Muscle of arm (tissue), 1 donor: ENCODE measurements at regions not wholly inside any gene's neighbourhood (a gene's known extent, or its start where the extent isn't known, plus 50 kb on each side); places are given as distances from the start of the nearest gene placed in this dataset.
A peak's percentile ranks its signal among the peaks of the same experiment; 100 is the strongest.

Experiments used
- DNase-seq: peaks from one replicate; pipeline ENCODE4 v3.0.0-alpha.2; 2013

DNA sequence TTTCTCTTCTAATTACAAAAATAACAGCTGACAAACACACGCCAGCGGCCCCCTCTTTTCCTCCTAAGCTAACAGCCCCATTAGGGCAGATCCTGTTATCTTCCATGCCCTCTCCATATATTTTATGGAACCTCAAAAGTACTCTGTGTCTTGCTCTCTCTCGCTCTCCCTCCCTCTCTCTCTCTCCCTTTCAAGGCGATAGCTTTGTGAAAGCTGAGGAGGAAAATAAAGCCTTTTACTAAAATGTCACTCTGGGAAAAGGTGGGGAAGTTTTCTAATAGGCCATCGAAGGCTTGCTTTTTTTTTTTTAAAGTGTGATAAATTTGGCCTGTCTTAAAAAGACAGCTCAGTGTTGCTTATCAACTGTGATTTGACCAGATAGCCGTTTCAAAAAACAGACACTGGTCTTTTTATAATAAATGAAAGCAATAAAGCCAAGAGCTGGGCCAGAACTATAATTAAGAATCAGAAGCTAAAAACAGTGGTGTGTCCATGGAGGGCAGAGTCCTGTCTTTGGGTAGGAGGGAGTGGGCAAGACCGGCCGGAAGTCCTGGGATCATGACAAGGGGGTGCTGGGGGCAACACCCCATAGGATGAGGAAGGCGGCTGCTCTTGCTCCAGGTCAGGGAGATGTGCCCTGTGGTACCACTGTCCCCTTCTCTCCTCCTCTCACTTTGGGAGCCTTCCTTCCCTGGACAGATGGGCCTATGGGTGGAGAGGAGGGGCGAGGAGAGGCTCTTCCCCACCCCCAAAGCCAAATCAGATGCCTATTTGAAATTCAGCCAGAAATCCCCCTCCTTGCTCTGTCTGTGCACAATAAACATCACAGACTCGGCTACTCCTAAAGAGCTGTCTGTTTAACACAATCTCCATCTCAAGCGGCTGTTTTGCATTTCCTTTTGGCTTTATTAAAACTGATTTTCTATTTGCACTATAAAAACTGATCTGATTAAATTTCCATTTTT, 267.2 kb downstream of the BUD13 start:
- no peak for DNase-seq

- no peak for DNase-seq
These were observed 268.1 kb downstream of the BUD13 start for GRCh38 chr11:116504541-116505297.

GRCh38 chr11:116503216-116504160, 269.3 kb downstream of the BUD13 start:
- DNase-seq: no peak

DNA sequence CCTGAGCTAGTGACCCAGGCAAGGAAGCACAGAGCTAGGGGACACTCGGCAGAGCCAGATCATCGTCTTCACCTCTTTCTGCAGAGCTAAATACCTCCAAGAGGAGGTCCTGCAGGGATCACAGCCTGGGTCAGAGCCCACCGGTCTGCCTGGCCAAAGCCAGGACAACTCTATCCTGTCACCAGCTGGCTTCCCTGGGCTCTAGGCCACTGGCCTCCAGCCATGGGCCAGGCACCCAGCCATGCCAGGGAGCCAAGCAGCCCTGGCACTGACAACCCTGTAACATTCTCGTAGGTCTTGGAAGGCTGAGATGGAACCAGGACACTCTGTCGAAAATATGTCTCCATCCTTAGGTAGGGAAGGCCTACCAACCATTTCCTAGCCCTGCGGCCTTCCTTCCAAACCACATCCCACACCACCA, 270.1 kb downstream of the BUD13 start:
- no peak for DNase-seq

GRCh38 chr11:116501728-116502127, 271.1 kb downstream of the BUD13 start:
- no peak for DNase-seq

DNA sequence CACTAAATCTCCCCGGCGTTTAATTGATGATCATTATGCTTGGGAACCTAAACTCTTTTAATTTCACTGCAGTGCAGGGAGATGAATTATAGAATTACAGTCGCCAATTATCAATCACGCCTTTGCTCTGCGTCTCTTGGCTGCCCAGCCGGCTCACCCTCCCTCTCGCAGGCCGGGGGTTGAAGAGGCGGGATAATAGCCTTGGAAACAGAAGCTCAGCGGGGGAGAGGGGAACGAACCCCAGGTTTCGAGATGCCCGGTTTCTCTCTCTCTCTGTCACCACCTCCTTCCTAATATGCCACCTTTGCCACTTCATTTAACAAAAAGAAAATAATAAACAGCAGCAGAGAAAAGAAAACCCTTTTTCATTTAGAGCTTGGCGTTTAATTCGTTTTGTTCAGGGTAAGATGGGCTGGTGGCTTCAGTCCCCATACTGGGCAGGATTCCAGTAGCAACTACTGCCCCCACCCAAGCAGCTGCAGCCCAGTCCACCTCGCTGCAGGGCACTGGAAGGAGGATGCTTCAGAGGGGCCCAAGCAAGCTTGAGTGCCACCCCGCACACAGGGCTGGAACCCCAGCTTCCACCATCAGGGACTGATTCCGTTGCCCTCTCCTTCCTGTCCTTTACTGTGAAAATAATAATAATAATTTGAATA, 271.7 kb downstream of the BUD13 start:
- no peak for DNase-seq

DNA sequence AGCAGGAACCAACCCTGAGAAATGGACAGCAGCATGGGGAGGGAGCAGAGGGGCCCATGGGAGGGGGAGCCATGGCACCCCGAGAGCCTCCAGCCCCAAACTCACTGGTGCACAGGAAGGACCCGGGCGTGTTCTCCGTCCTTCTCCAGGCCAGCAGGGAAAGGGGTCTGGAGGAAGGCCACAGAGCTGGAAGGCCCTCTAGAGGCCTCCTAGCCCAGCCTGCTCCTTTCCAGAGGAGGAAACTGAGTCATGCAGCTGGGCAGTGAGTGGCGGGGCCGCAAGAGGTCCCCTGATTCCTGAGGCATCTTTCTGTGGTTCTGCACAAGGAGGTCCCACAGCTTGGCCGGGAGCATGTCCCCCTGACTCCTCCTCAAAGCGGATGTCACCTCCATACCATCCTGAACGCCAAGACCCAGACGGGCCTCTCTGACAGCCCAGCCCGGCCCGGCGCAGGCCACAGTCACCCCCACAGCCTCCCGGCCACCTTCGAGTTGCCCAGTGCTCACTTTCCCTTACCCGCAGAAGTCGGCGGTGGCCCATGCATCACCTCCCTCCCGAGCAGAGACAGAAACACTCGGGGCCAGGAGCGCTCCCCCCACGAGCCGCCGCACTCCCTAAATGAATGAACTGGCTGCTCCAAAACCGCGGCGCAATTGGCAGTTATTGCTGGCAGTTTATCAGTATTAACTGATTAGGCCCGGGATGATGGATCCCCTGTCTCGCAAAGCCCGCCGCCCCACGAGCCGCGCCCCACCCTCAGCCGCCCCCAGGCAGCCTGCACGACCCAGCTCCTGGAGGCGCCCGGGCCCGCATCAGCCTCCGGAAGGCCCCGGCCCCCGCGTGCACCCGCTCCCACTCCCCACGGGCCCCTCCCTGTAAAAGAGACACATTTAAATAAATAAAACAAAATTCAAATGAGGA, 272.5 kb downstream of the BUD13 start:
- no peak for DNase-seq

GRCh38 chr11:116499396-116500003, 273.3 kb downstream of the BUD13 start:
- peak; percentile 71 for DNase-seq

GRCh38 chr11:116498161-116498560, 274.6 kb downstream of the BUD13 start:
- DNase-seq: no peak

DNA sequence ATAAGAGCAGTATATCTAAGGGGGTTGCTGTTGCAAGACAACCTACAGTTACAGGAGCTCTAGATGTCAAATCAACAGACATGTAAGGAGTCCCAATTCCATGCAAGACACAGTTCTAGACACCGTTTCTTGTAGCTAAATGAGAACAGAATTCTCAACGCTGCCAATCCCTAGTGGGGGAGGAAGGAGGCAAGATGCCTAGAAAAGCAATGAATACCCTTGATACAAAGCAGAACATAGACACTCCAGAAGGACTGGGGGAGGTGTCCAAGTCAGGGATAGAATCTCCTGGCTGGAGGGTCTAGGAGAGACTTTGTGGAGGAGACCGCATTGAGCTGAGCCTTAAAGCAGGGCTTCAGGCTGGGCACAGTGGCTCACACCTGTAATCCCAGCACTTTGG, 280.2 kb downstream of the BUD13 start:
- no peak for DNase-seq

DNA sequence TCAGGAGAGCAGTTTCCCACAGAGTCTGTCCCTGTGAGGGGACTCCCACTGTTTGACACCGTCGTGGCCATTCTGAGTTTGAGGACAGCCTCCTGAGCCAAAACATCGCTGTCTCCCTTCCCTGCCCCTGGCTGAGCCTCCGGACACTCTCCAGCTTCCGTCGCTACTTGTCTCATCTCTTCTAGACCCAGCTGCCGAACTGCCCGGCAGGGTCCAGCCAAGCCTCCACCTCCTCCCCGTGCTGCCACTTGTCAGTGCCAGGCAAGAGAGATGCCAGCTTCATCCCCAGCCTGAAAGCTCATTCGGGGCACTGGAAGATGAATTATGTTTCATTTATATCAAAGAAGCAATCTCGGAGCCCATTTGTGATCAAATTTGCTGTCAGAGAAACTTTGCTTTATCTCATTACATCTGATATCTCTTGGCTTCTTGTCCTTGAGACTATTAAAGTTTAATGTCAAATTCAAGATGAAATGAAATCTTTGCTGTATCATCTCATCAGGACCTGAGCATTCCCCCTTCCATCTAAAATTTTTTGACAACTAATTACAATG, 283.9 kb downstream of the BUD13 start:
- DNase-seq: no peak

GRCh38 chr11:116485425-116485824, 287.4 kb downstream of the BUD13 start:
- DNase-seq: no peak

DNA sequence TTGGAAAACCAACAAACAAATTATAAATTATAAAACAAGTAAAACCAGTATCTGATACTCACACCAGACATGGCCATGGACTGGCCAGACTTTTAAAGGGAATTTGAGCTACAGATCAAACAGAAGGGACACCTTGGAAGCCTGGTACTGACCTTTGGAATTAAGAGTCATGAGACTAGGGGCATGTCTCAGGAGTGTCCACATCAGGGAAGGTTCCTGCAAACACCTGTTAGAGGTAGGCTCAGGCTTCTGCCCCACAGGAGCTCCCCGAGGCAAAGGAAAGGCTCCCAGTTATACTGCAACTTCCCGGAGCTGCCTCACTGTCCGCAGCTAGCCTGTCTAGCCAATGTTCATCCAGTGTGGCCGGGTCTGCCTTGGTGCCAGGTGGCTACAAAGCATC, 290.1 kb downstream of the BUD13 start:
- DNase-seq: no peak

- no peak for DNase-seq
These were observed 291.6 kb downstream of the BUD13 start for GRCh38 chr11:116481126-116481675.

GRCh38 chr11:116478669-116479668, 293.8 kb downstream of the BUD13 start:
- no peak for DNase-seq

DNA sequence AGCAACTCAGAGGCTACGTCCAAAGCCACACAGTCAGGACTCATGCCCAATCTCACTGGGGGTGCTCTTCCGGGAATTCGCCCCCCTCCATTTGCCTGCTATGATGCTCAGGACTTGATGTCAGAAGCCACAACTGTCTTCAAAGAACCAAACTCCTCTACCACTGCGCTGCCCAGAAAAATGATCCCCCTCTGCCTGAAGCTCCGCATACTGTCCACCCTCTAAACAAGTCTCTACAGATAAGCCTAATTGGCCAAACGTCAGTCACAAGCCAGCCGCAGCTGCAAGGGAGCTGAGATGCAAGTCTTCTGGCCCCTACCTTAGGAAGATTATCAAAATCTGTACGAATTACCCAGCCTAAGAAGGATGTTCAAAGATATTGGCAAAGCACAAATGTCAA, 294.6 kb downstream of the BUD13 start:
- no peak for DNase-seq

DNA sequence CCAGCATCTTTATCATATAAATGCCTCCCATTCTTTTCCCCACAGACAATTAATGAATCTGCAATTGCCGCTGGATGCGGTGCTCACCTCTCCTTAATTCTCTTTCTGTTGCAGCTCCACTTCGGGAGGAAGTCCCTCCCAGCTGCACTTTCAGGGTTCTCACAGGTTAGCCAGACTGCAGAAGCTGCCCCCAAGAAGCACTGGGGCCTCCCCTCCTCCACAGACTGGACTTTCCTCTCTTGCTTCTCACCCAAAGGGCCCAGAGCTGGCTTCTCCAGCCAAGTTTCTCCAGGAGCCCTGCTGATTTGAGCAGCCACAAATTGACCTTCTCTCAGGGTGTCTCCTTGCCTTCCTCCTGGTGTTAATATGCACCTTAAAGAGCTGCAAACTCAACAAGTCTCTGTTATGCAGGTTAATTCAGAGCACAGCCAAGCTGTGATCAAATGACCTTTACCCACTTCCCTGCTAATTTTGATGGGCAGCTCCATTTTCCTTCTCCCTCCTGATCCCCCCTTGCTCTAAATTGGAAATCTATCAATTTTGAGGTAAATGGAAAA, 298.9 kb downstream of the BUD13 start:
- no peak for DNase-seq
